WI38 (cell line): ENCODE measurements at regions not wholly inside any gene's neighbourhood (a gene's known extent, or its start where the extent isn't known, plus 50 kb on each side); places are given as distances from the start of the nearest gene placed in this dataset.

ENCODE experiments used
- H3K4me3 ChIP-seq: 2 replicates; pipeline ENCODE4 v1.5.1; 2011; ENCODE audit warnings: low read depth, mild to moderate bottlenecking, control low read depth, low read length
- CTCF ChIP-seq: IDR thresholded peaks from 2 replicates; pipeline ENCODE4 v1.5.1; 2012; ENCODE audit warnings: low read depth, mild to moderate bottlenecking, control low read depth, low read length

DNA sequence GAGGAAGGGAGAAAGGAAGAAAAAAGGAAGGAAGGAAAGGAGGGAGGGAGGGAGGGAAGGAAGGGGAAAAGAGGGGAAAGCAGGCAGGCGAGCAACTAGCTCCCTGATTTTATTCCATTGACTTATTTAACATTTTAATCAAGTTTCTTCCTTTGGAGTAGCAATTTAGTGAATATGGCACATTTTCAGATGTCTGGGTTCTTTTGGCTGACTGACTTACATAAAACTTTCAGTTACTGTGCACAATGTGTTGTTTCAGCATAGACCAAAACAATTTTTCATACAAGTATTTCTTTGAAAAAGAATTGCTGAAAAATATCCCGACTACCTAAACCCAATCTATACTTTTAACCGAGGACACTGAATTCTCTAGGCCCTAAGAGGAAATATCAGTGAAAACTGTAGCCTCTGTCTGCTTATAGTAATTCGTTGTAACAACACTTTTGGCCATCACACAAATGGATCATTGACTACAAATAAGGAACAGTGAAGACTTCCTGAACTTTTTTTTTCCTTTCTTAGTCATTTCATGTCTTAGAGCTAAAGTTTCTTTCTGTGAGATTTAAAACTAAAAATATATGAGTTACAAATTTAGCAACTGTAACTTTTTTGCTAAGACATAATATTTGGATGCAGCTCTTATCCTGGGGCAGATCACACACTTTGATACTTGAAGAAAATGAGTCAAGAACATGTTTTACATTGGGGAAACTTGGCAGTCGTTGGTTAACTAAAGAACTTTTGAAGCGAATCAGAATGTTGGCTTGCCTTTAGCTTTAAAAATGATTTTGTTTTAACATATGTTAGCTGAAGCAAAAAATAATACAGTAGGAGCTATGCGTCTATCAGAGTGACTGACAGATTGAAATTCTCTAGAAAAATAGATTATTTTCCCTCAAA, 79.6 kb downstream of the SOX2 start:
- no peak for TF ChIP-seq CTCF
- no peak overlapping the region for H3K4me3 ChIP-seq

- TF ChIP-seq CTCF, result no peak
- no peak overlapping the region for H3K4me3 ChIP-seq
Measured at GRCh38 chr3:181793006-181793405, 81.3 kb downstream of the SOX2 start.

GRCh38 chr3:181794011-181794790, 82.5 kb downstream of the SOX2 start:
- no peak overlapping the region for H3K4me3 ChIP-seq
- no peak for TF ChIP-seq CTCF

GRCh38 chr3:181796641-181797040, 84.9 kb downstream of the SOX2 start:
- H3K4me3 ChIP-seq, result no peak overlapping the region
- TF ChIP-seq CTCF, result no peak

DNA sequence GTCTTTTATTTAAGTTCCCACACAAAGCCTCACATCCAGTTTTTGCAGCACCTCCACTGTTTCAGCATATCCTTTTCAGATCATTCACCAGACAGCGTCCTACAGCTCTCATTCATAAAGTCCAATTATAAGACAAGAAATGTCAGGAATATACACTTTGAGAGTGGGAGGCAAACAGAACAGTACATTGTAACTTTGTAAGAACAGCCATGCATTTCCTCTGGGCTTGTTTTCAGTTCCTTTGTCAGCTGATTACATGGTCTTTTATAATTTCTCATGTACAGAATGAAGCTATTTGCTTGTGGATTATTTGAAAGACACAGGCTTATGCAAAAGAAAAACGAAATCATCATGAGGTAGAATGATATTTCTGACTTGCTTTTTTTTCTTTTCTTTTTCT, 85.7 kb downstream of the SOX2 start:
- H3K4me3 ChIP-seq, result no peak overlapping the region
- no peak for TF ChIP-seq CTCF

GRCh38 chr3:181805703-181806102, 94.0 kb downstream of the SOX2 start:
- no peak overlapping the region for H3K4me3 ChIP-seq
- TF ChIP-seq CTCF, result no peak

DNA sequence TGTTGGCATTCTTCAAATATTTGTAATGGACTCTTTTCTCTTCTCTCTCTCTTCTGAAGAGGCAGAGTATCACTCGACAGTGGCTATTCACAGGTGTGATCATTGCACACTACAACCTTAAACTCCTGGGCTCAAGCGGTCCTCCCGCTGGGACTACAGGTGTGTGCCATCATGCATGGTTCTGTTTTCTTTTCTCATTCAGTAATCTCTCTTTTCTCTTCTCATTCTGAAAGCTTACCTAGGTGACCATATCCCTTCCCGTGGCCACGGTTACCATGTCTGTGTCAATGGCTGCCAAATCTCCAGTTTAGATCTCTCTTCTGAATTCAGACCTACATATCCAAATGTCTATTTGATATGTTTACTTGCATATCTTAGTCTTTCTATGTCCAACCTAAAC, 96.3 kb downstream of the SOX2 start:
- H3K4me3 ChIP-seq, result no peak overlapping the region
- TF ChIP-seq CTCF, result no peak
